ENCODE measurements at regions not wholly inside any gene's neighbourhood (a gene's known extent, or its start where the extent isn't known, plus 50 kb on each side); places are given as distances from the start of the nearest gene placed in this dataset.

DNA sequence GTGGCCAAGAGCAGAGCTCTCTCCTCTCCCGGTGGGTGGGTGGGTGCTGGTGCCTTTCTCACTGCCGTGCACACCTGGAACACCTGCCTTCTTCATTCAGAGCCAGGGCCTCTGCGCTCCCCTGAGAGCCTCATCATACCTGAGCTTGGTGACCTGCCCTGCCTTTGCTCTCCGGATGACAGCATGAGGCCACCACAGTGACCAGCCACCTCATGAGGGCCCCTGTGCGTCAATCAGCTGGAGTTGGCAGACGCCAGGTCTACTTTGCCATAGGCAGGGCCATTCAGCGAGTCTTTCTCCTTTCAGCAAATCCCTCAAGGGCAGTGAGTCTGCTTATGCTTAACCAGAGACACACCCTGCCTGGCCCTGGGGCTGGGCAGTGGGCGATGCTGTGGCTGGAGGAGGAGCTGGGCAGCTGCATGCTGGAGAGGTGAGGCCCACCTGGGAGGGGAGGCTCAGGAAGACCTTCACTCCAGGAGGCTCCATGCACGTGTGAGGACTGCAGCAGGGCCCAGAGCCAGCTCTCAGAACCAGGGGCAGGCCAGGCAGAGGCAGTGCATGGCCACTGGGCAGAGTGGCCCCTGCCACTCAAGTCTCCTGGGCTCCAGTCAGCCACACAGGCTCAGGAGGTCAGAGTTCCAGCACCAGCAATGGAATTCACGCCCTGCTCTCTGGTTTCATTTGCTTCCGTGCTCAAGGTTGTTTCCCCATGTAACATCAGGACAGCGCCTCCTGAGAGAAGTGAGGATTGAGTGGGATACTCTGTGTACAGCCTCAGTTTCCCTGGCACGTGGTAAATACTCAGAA lies 417.5 kb upstream of the MYT1L start:
- Histone ChIP-seq H3K4me2 (ENCODE audit: low read depth, low read length) (no peak overlapping the region), H4K20me1 (ENCODE audit: insufficient read depth, low read length) (no peaks in the 10 kb centered on the region), H3K4me3 (ENCODE audit: low read length) (no peak overlapping the region), H3F3A (ENCODE audit: insufficient read depth, low read length) (no peaks in the 10 kb centered on the region), H3K36me3 (replicated peaks; ENCODE audit: insufficient read depth, low read length) (no peaks in the 10 kb centered on the region), H3K79me2 (ENCODE audit: low read length) (no peaks in the 10 kb centered on the region), H3K4me1 (ENCODE audit: low read length) (no peaks in the 10 kb centered on the region), H3K9ac (ENCODE audit: low read length) (no peak overlapping the region), H3K27me3 (replicated peaks; ENCODE audit: insufficient read depth, low read length) (no peaks in the 10 kb centered on the region), H3K27ac (ENCODE audit: low read length) (no peak overlapping the region), H3K9me3 (replicated peaks; ENCODE audit: insufficient read depth, low read length) (no peaks in the 10 kb centered on the region), H2AFZ (ENCODE audit: low read length) (no peak overlapping the region), H3K9me2 (replicated peaks; ENCODE audit: insufficient read depth, low read length) (no peaks in the 10 kb centered on the region)
- no peak for DNase-seq
- TF ChIP-seq EZH2phosphoT487 (IDR thresholded peaks at IDR 0.05; ENCODE audit: low read length) (no peak), EZH2 (optimal IDR thresholded peaks at IDR 0.05; ENCODE audit: low read depth, low read length) (no peak)
- TF ChIP-seq, protein P1, sequence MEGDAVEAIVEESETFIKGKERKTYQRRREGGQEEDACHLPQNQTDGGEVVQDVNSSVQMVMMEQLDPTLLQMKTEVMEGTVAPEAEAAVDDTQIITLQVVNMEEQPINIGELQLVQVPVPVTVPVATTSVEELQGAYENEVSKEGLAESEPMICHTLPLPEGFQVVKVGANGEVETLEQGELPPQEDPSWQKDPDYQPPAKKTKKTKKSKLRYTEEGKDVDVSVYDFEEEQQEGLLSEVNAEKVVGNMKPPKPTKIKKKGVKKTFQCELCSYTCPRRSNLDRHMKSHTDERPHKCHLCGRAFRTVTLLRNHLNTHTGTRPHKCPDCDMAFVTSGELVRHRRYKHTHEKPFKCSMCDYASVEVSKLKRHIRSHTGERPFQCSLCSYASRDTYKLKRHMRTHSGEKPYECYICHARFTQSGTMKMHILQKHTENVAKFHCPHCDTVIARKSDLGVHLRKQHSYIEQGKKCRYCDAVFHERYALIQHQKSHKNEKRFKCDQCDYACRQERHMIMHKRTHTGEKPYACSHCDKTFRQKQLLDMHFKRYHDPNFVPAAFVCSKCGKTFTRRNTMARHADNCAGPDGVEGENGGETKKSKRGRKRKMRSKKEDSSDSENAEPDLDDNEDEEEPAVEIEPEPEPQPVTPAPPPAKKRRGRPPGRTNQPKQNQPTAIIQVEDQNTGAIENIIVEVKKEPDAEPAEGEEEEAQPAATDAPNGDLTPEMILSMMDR (IDR thresholded peaks at IDR 0.05; ENCODE audit: low read length): no peak

DNA sequence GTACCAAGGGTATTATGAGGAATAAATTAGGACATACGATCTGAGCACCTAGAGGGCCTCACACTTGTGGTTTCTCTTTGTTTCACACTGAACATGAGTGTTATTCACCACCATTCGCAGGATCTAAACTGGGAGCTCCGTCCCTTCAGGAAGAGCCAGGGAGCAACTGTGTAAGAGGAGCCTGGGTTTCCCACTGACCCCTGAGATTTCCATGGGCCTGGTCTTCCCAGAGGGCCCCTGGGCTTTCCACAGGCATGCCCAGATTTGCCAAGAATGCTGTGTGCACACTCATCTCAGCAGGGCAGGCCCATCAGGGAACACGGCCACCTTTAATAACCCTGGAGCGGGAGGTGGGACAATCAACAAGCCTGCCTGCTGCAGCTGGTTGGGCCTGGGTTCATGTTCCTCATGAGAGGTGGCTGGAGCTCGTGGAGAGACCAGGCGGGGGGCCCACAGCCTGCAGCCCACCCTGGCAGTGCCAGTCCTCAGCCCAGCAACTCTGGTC lies 416.8 kb upstream of the MYT1L start:
- DNase-seq: no peak
- Histone ChIP-seq H3K9me3 (replicated peaks; ENCODE audit: insufficient read depth, low read length) (no peaks in the 10 kb centered on the region), H3K27ac (ENCODE audit: low read length) (no peak overlapping the region), H2AFZ (ENCODE audit: low read length) (no peak overlapping the region), H3K36me3 (replicated peaks; ENCODE audit: insufficient read depth, low read length) (no peaks in the 10 kb centered on the region), H3K4me2 (ENCODE audit: low read depth, low read length) (no peak overlapping the region), H3K9me2 (replicated peaks; ENCODE audit: insufficient read depth, low read length) (no peaks in the 10 kb centered on the region), H3K79me2 (ENCODE audit: low read length) (no peaks in the 10 kb centered on the region), H3K9ac (ENCODE audit: low read length) (no peak overlapping the region), H3K4me3 (ENCODE audit: low read length) (no peak overlapping the region), H4K20me1 (ENCODE audit: insufficient read depth, low read length) (no peaks in the 10 kb centered on the region), H3K4me1 (ENCODE audit: low read length) (no peaks in the 10 kb centered on the region), H3K27me3 (replicated peaks; ENCODE audit: insufficient read depth, low read length) (no peaks in the 10 kb centered on the region), H3F3A (ENCODE audit: insufficient read depth, low read length) (no peaks in the 10 kb centered on the region)
- TF ChIP-seq EZH2phosphoT487 (IDR thresholded peaks at IDR 0.05; ENCODE audit: low read length) (no peak), EZH2 (optimal IDR thresholded peaks at IDR 0.05; ENCODE audit: low read depth, low read length) (no peak)
- TF ChIP-seq, protein P1 (IDR thresholded peaks at IDR 0.05; ENCODE audit: low read length): no peak

DNA sequence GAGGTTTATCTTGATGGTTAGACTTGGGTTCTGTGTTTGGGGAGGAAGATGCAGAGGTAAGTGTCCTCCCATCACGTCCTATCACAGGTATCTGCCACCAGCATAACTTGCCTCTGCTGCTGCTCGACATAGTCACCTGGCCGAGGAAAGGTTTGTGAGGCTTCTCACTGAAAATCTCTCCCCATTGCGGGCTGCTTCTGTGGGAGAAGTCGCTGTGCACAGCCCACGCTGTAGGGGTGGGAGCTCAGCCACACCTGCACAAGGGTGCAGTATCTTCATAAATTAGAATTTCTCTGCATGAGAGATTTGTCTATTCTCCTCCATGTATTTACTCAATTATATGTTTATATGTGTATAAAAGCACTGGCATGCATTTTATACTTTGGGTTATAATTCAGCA lies 415.7 kb upstream of the MYT1L start:
- Histone ChIP-seq H4K20me1 (ENCODE audit: insufficient read depth, low read length) (no peaks in the 10 kb centered on the region), H3K9me2 (replicated peaks; ENCODE audit: insufficient read depth, low read length) (no peaks in the 10 kb centered on the region), H3K79me2 (ENCODE audit: low read length) (no peaks in the 10 kb centered on the region), H3K4me2 (ENCODE audit: low read depth, low read length) (no peak overlapping the region), H3K27ac (ENCODE audit: low read length) (no peak overlapping the region), H3K9ac (ENCODE audit: low read length) (no peak overlapping the region), H3K27me3 (replicated peaks; ENCODE audit: insufficient read depth, low read length) (no peaks in the 10 kb centered on the region), H3F3A (ENCODE audit: insufficient read depth, low read length) (no peaks in the 10 kb centered on the region), H3K4me1 (ENCODE audit: low read length) (no peaks in the 10 kb centered on the region), H3K36me3 (replicated peaks; ENCODE audit: insufficient read depth, low read length) (no peaks in the 10 kb centered on the region), H2AFZ (ENCODE audit: low read length) (no peak overlapping the region), H3K4me3 (ENCODE audit: low read length) (no peak overlapping the region), H3K9me3 (replicated peaks; ENCODE audit: insufficient read depth, low read length) (no peaks in the 10 kb centered on the region)
- DNase-seq: no peak
- TF ChIP-seq EZH2 (optimal IDR thresholded peaks at IDR 0.05; ENCODE audit: low read depth, low read length) (no peak), EZH2phosphoT487 (IDR thresholded peaks at IDR 0.05; ENCODE audit: low read length) (no peak)
- TF ChIP-seq, protein P1 (IDR thresholded peaks at IDR 0.05; ENCODE audit: low read length): no peak

All from MM.1S (cell line).